ENCODE measurements at regions not wholly inside any gene's neighbourhood (a gene's known extent, or its start where the extent isn't known, plus 50 kb on each side); places are given as distances from the start of the nearest gene placed in this dataset.

DNA sequence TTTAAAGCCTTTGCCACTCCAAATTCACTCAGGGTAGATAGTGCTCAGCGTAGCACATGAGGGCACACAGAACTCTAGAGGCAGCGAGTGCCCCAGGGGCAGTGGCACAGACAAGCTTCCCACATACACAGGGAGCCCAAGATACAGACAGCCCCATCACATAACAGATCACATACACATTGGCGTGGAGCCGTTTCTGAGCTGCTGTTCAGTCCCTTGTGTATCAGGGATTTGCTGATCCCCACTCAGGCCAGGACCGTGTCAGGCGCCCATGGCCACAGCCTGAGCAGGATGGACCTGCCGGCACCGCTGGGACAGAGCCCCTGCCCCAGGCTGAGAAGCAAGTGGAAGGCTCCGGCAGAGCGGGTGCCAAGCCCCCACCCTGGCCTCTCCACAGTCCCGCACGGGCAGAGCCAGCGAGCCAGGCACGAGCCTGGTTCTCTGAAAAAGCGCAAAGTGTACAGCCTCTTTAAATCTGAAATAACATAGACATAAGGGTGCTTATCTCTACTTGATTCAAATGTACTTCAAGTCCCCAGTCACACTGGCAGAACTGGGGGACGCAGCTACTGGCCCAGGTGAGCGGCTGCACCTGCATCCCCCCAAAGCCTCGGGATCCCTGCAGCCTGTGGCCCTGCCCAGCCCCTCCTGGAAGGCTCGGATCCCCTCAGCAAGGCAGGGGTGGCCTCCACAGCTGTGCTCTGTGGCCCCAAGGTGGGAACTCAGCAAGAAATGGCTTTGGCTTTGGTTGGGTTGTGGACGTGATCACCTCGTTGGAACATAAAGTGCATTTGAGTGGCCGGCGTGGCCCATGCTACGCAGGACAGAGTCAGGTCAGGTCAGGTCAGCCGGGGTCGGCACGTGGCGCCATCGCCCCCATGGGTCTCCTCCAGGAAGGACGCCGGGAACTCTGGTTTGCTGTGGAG is 231.3 kb downstream of the ERMARD start:
- no peak for DNase-seq (ENCODE audit: low read depth)
- Histone ChIP-seq H3K9me3 (ENCODE audit: insufficient read depth, low read depth, low read length) (no peaks in the 10 kb centered on the region), H4K20me1 (ENCODE audit: insufficient read depth, low read length) (no peaks in the 10 kb centered on the region), H3K79me2 (ENCODE audit: insufficient read depth, low read length) (no peaks in the 10 kb centered on the region), H3K27ac (ENCODE audit: low read depth, low read length) (no peak overlapping the region), H3K9ac (ENCODE audit: low read length) (no peak overlapping the region), H3K4me1 (ENCODE audit: insufficient read depth, low read length) (no peaks in the 10 kb centered on the region), H2AFZ (ENCODE audit: low read depth, low read length) (no peak overlapping the region), H3K36me3 (ENCODE audit: insufficient read depth, low read length) (no peaks in the 10 kb centered on the region), H3K4me2 (ENCODE audit: low read length) (no peak overlapping the region), H3K27me3 (ENCODE audit: insufficient read depth, low read length) (no peaks in the 10 kb centered on the region), H3K4me3 (ENCODE audit: insufficient read depth, low read depth, low read length) (no peak overlapping the region)
- no peak for TF ChIP-seq EZH2 (IDR thresholded peaks at IDR 0.05; ENCODE audit: insufficient read depth, low read length)
- TF ChIP-seq, protein P1, sequence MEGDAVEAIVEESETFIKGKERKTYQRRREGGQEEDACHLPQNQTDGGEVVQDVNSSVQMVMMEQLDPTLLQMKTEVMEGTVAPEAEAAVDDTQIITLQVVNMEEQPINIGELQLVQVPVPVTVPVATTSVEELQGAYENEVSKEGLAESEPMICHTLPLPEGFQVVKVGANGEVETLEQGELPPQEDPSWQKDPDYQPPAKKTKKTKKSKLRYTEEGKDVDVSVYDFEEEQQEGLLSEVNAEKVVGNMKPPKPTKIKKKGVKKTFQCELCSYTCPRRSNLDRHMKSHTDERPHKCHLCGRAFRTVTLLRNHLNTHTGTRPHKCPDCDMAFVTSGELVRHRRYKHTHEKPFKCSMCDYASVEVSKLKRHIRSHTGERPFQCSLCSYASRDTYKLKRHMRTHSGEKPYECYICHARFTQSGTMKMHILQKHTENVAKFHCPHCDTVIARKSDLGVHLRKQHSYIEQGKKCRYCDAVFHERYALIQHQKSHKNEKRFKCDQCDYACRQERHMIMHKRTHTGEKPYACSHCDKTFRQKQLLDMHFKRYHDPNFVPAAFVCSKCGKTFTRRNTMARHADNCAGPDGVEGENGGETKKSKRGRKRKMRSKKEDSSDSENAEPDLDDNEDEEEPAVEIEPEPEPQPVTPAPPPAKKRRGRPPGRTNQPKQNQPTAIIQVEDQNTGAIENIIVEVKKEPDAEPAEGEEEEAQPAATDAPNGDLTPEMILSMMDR (IDR thresholded peaks at IDR 0.05; ENCODE audit: insufficient read depth, low read depth, low read length), result no peak
- H3K9me3 Mint-ChIP-seq (ENCODE audit: unreplicated experiment), result no peaks in the 10 kb centered on the region
- H3K36me3 Mint-ChIP-seq (ENCODE audit: low read depth, unreplicated experiment), result no peaks in the 10 kb centered on the region
- no peak overlapping the region for H3K4me3 Mint-ChIP-seq (ENCODE audit: unreplicated experiment)
- H3K4me1 Mint-ChIP-seq (ENCODE audit: low read depth, unreplicated experiment), result no peaks in the 10 kb centered on the region
- peaks cover 31% of the 10 kb centered on the region for H3K27me3 Mint-ChIP-seq (ENCODE audit: low read depth, unreplicated experiment)
- no peak for FAIRE-seq
- H3K27ac Mint-ChIP-seq (ENCODE audit: unreplicated experiment), result no peak overlapping the region

DNA sequence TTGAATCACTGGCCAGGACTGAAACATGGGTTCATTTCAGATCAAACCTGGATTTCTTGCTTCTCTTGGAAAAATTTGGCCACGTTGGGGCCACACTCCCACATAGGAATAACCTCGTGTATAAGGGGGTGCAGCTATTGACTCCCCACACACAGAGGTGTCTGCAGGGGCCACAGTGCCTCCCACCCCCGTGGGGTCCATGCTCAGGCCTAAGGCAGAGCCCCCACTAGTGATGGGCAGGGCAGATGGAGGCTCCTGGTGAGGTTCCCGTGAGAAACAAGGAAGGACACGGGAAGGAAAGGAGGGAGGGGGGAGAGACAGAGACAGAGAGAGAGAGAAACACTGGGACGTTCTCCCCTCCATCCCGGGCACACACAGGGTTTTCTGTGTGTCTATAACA is 230.5 kb downstream of the ERMARD start:
- no peak overlapping the region for H3K27ac Mint-ChIP-seq (ENCODE audit: unreplicated experiment)
- H3K9ac ChIP-seq (ENCODE audit: low read length), result no peak overlapping the region
- H3K27me3 Mint-ChIP-seq (ENCODE audit: low read depth, unreplicated experiment), result peaks cover 38% of the 10 kb centered on the region
- no peaks in the 10 kb centered on the region for H3K79me2 ChIP-seq (ENCODE audit: insufficient read depth, low read length)
- no peaks in the 10 kb centered on the region for H3K9me3 ChIP-seq (ENCODE audit: insufficient read depth, low read depth, low read length)
- no peaks in the 10 kb centered on the region for H3K36me3 Mint-ChIP-seq (ENCODE audit: low read depth, unreplicated experiment)
- no peaks in the 10 kb centered on the region for H3K36me3 ChIP-seq (ENCODE audit: insufficient read depth, low read length)
- H3K4me2 ChIP-seq (ENCODE audit: low read length), result no peak overlapping the region
- FAIRE-seq, result no peak
- no peaks in the 10 kb centered on the region for H4K20me1 ChIP-seq (ENCODE audit: insufficient read depth, low read length)
- H3K4me1 Mint-ChIP-seq (ENCODE audit: low read depth, unreplicated experiment), result no peaks in the 10 kb centered on the region
- H3K27ac ChIP-seq (ENCODE audit: low read depth, low read length), result no peak overlapping the region
- H3K4me1 ChIP-seq (ENCODE audit: insufficient read depth, low read length), result no peaks in the 10 kb centered on the region
- H3K9me3 Mint-ChIP-seq (ENCODE audit: unreplicated experiment), result no peaks in the 10 kb centered on the region
- no peak overlapping the region for H2AFZ ChIP-seq (ENCODE audit: low read depth, low read length)
- TF ChIP-seq, protein P1 (IDR thresholded peaks at IDR 0.05; ENCODE audit: insufficient read depth, low read depth, low read length), result no peak
- no peak for TF ChIP-seq EZH2 (IDR thresholded peaks at IDR 0.05; ENCODE audit: insufficient read depth, low read length)
- DNase-seq (ENCODE audit: low read depth), result no peak
- no peak overlapping the region for H3K4me3 Mint-ChIP-seq (ENCODE audit: unreplicated experiment)
- H3K4me3 ChIP-seq (ENCODE audit: insufficient read depth, low read depth, low read length), result no peak overlapping the region
- no peaks in the 10 kb centered on the region for H3K27me3 ChIP-seq (ENCODE audit: insufficient read depth, low read length)

DNA sequence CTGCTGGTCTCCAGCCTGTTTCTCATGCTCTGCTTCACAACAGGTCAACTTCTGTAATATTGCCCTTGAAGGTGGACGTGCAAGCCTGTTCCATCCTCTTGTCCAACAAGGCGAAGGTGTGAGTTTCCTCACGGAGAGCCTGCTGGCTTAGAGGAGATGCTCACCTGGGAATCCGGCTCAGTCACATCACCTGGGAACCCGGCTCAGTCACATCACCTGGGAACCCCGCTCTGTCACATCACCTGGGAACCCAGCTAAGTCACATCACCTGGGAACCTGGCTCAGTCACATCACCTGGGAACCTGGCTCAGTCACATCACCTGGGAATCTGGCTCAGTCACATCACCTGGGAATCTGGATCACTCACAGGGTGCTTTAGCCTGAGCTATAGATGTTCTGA is 230.1 kb downstream of the ERMARD start:
- no peaks in the 10 kb centered on the region for H3K9me3 Mint-ChIP-seq (ENCODE audit: unreplicated experiment)

More for the DNA sequence above, 230.1 kb downstream of the ERMARD start:
- H3K9ac ChIP-seq (ENCODE audit: low read length), result no peak overlapping the region
- no peaks in the 10 kb centered on the region for H3K36me3 ChIP-seq (ENCODE audit: insufficient read depth, low read length)
- H2AFZ ChIP-seq (ENCODE audit: low read depth, low read length), result no peak overlapping the region
- no peak overlapping the region for H3K4me3 ChIP-seq (ENCODE audit: insufficient read depth, low read depth, low read length)
- TF ChIP-seq, protein P1 (IDR thresholded peaks at IDR 0.05; ENCODE audit: insufficient read depth, low read depth, low read length), result no peak
- no peak for TF ChIP-seq EZH2 (IDR thresholded peaks at IDR 0.05; ENCODE audit: insufficient read depth, low read length)
- H3K27ac ChIP-seq (ENCODE audit: low read depth, low read length), result no peak overlapping the region
- no peak for FAIRE-seq
- H3K4me1 Mint-ChIP-seq (ENCODE audit: low read depth, unreplicated experiment), result no peaks in the 10 kb centered on the region
- H3K27me3 ChIP-seq (ENCODE audit: insufficient read depth, low read length), result no peaks in the 10 kb centered on the region
- no peaks in the 10 kb centered on the region for H3K9me3 ChIP-seq (ENCODE audit: insufficient read depth, low read depth, low read length)
- no peaks in the 10 kb centered on the region for H4K20me1 ChIP-seq (ENCODE audit: insufficient read depth, low read length)
- H3K27ac Mint-ChIP-seq (ENCODE audit: unreplicated experiment), result no peak overlapping the region
- DNase-seq (ENCODE audit: low read depth), result no peak
- H3K79me2 ChIP-seq (ENCODE audit: insufficient read depth, low read length), result no peaks in the 10 kb centered on the region
- no peak overlapping the region for H3K4me3 Mint-ChIP-seq (ENCODE audit: unreplicated experiment)
- H3K27me3 Mint-ChIP-seq (ENCODE audit: low read depth, unreplicated experiment), result peaks cover 38% of the 10 kb centered on the region
- no peaks in the 10 kb centered on the region for H3K36me3 Mint-ChIP-seq (ENCODE audit: low read depth, unreplicated experiment)
- H3K4me2 ChIP-seq (ENCODE audit: low read length), result no peak overlapping the region
- no peaks in the 10 kb centered on the region for H3K4me1 ChIP-seq (ENCODE audit: insufficient read depth, low read length)

Measured in astrocyte (in vitro differentiated cells and primary cell).